ENCODE measurements at regions not wholly inside any gene's neighbourhood (a gene's known extent, or its start where the extent isn't known, plus 50 kb on each side); places are given as distances from the start of the nearest gene placed in this dataset.
A peak's percentile ranks its signal among the peaks of the same experiment; 100 is the strongest.

DNA sequence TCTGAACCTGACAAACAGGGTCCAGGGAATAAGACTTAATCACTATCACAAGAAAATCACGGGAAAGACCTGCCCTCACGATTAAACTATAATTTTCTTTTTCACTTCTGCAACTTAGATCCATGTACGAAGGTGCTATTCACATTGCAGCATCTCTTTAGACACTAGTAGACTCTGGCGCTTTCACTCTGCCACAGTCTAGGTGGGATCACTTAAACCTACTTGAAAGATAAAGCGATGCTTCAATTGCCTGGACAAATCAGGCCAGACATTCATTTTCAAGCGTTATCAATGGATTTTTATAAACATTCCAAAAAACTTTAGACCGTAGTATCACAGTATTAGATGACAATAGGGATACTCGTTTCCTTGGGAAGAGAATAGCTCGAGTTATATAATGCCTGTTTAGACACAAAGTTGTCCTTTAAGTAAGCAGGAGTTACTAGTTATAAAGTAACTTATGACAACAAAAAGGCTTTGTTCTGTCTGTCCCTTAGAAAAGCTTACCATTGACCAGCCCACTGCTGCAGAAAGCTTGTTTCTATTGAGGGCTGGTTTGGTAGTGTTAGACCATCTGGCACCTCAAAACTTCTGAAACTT is 367.3 kb downstream of the UTRN start (continued):
- TF ChIP-seq NR2F1 (CRISPR knock-in tag; IDR thresholded peaks at IDR 0.05) (no peak), SIX1 (CRISPR knock-in tag; IDR thresholded peaks at IDR 0.05; ENCODE audit: borderline replicate concordance) (peak; percentile 44; the same call in 1 of the 2 replicates), HMG20A (CRISPR knock-in tag; IDR thresholded peaks at IDR 0.05; ENCODE audit: borderline replicate concordance) (peak; percentile 66; the same call in 1 of the 2 replicates), KLF11 (CRISPR knock-in tag; IDR thresholded peaks at IDR 0.05) (no peak), ATM (IDR thresholded peaks at IDR 0.05; ENCODE audit: borderline replicate concordance) (no peak), KDM1A (CRISPR knock-in tag; IDR thresholded peaks at IDR 0.05) (0 out of 2 replicates have a peak, but pooled peaks have one; percentile 4), ELF3 (CRISPR knock-in tag; IDR thresholded peaks at IDR 0.05) (peak; percentile 70), ZNF224 (CRISPR knock-in tag; IDR thresholded peaks at IDR 0.05) (no peak), HES4 (CRISPR knock-in tag; IDR thresholded peaks at IDR 0.05; ENCODE audit: borderline replicate concordance) (no peak), KLF16 (CRISPR knock-in tag; IDR thresholded peaks at IDR 0.05) (peak in 1 of 2 experiments; percentile 33; a peak in 1 of 4 replicates), HNRNPUL1 (IDR thresholded peaks at IDR 0.05; ENCODE audit: low read depth, low read length) (peak; percentile 58; the same call in 1 of the 2 replicates), BRD4 (CRISPR knock-in tag; IDR thresholded peaks at IDR 0.05) (no peak), GLI4 (CRISPR knock-in tag; IDR thresholded peaks at IDR 0.05; ENCODE audit: borderline replicate concordance) (no peak), ZNF10 (CRISPR knock-in tag; IDR thresholded peaks at IDR 0.05; ENCODE audit: borderline replicate concordance, low read depth) (no peak), ASH2L (IDR thresholded peaks at IDR 0.05; ENCODE audit: insufficient read length, low read depth, low read length) (no peak), SP1 (IDR thresholded peaks at IDR 0.05) (no peak), SP1 (CRISPR knock-in tag; IDR thresholded peaks at IDR 0.05) (no peak), ZNF598 (CRISPR knock-in tag; IDR thresholded peaks at IDR 0.05; ENCODE audit: borderline replicate concordance) (no peak; the same call in 1 of the 2 replicates), ZNF746 (CRISPR knock-in tag; IDR thresholded peaks at IDR 0.05) (no peak), MTA3 (CRISPR knock-in tag; IDR thresholded peaks at IDR 0.05) (no peak)
- TF ChIP-seq, protein P1, sequence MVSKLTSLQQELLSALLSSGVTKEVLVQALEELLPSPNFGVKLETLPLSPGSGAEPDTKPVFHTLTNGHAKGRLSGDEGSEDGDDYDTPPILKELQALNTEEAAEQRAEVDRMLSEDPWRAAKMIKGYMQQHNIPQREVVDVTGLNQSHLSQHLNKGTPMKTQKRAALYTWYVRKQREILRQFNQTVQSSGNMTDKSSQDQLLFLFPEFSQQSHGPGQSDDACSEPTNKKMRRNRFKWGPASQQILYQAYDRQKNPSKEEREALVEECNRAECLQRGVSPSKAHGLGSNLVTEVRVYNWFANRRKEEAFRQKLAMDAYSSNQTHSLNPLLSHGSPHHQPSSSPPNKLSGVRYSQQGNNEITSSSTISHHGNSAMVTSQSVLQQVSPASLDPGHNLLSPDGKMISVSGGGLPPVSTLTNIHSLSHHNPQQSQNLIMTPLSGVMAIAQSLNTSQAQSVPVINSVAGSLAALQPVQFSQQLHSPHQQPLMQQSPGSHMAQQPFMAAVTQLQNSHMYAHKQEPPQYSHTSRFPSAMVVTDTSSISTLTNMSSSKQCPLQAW (CRISPR knock-in tag; IDR thresholded peaks at IDR 0.05) = no peak
- TF ChIP-seq, protein P2, sequence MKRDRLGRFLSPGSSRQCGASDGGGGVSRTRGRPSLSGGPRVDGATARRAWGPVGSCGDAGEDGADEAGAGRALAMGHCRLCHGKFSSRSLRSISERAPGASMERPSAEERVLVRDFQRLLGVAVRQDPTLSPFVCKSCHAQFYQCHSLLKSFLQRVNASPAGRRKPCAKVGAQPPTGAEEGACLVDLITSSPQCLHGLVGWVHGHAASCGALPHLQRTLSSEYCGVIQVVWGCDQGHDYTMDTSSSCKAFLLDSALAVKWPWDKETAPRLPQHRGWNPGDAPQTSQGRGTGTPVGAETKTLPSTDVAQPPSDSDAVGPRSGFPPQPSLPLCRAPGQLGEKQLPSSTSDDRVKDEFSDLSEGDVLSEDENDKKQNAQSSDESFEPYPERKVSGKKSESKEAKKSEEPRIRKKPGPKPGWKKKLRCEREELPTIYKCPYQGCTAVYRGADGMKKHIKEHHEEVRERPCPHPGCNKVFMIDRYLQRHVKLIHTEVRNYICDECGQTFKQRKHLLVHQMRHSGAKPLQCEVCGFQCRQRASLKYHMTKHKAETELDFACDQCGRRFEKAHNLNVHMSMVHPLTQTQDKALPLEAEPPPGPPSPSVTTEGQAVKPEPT (CRISPR knock-in tag; IDR thresholded peaks at IDR 0.05; ENCODE audit: low read depth) = no peak
- TF ChIP-seq, protein P3, sequence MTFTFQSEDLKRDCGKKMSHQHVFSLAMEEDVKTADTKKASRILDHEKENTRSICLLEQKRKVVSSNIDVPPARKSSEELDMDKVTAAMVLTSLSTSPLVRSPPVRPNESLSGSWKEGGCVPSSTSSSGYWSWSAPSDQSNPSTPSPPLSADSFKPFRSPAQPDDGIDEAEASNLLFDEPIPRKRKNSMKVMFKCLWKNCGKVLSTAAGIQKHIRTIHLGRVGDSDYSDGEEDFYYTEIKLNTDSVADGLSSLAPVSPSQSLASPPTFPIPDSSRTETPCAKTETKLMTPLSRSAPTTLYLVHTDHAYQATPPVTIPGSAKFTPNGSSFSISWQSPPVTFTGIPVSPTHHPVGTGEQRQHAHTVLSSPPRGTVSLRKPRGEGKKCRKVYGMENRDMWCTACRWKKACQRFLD (CRISPR knock-in tag; IDR thresholded peaks at IDR 0.05; ENCODE audit: borderline replicate concordance) = no peak
- TF ChIP-seq, protein P4, sequence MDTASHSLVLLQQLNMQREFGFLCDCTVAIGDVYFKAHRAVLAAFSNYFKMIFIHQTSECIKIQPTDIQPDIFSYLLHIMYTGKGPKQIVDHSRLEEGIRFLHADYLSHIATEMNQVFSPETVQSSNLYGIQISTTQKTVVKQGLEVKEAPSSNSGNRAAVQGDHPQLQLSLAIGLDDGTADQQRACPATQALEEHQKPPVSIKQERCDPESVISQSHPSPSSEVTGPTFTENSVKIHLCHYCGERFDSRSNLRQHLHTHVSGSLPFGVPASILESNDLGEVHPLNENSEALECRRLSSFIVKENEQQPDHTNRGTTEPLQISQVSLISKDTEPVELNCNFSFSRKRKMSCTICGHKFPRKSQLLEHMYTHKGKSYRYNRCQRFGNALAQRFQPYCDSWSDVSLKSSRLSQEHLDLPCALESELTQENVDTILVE (CRISPR knock-in tag; IDR thresholded peaks at IDR 0.05) = 0 out of 2 replicates have a peak, but pooled peaks have one; percentile 23
- TF ChIP-seq, protein P5, sequence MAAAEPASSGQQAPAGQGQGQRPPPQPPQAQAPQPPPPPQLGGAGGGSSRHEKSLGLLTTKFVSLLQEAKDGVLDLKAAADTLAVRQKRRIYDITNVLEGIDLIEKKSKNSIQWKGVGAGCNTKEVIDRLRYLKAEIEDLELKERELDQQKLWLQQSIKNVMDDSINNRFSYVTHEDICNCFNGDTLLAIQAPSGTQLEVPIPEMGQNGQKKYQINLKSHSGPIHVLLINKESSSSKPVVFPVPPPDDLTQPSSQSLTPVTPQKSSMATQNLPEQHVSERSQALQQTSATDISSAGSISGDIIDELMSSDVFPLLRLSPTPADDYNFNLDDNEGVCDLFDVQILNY (CRISPR knock-in tag; conservative IDR thresholded peaks at IDR 0.05) = no peak

All from HepG2 (cell line).